GM12878 (cell line): ENCODE measurements at regions not wholly inside any gene's neighbourhood (a gene's known extent, or its start where the extent isn't known, plus 50 kb on each side); places are given as distances from the start of the nearest gene placed in this dataset.

Source experiments
- ATAC-seq: fragments of 200-7000 bp; cut with Tn5 transposase; 3 replicates; pipeline ENCODE4 v1.9.1; 2020; ENCODE audit warnings: mild to moderate bottlenecking, moderate library complexity
- BruUV-seq: library from RNA; stranded (reverse); fragments of 400-500 nt; replicated peaks from 2 replicates; lab custom pipeline; 2021; lab: Mats Ljungman, UMichigan
- CTCF ChIA-PET: fragments of 300-600 bp; sonication (Branson Sonifier 250); formaldehyde crosslinking; extraction: SDS; loops from one replicate; lab custom pipeline; 2021; ENCODE audit warnings: inconsistent platforms; lab: Yijun Ruan, JAX
- POLR2A ChIA-PET: fragments of 350-600 bp; formaldehyde crosslinking; extraction: SDS; loops from one replicate; lab custom pipeline; 2021; ENCODE audit warnings: inconsistent platforms; lab: Charles Lee
- RAD21 ChIA-PET: fragments of 300-600 bp; sonication (Branson Sonifier 250); formaldehyde crosslinking; loops from one replicate; lab custom pipeline; 2023; ENCODE audit warnings: antibody characterized with exemption; ENCODE audit not compliant: unreplicated experiment; lab: Charles Lee
- SMC1A ChIA-PET: fragments of 300-600 bp; sonication (Branson Sonifier 250); formaldehyde crosslinking; loops from one replicate; lab custom pipeline; 2023; ENCODE audit not compliant: unreplicated experiment, uncharacterized antibody; lab: Charles Lee
- DNase-seq: peaks from one replicate; pipeline ENCODE4 v3.0.0-alpha.2; 2011; ENCODE audit warnings: low read depth, low spot score
- FAIRE-seq: peaks from 3 replicates; lab custom pipeline; 2011; peaks lifted over from hg19 to GRCh38; lab: Jason Lieb, UNC
- H2AFZ ChIP-seq: 2 replicates; pipeline ENCODE4 v1.6.0; 2011; ENCODE audit warnings: low read depth, low read length, control low read depth; ENCODE audit not compliant: control insufficient read depth
- H3K27ac ChIP-seq: 2 replicates; pipeline ENCODE4 v1.5.1; 2011; ENCODE audit warnings: control low read depth; ENCODE audit not compliant: control insufficient read depth, insufficient read depth
- H3K27me3 ChIP-seq, 2 experiments: replicated peaks in 1 of 2; 2 replicates each; pipeline versions ENCODE4 v1.6.0 to v1.6.1; 2011; ENCODE audit warnings: low read length in 1 of 2; ENCODE audit not compliant: control insufficient read depth in 2 of 2, insufficient read depth in 2 of 2
- H3K36me3 ChIP-seq, 2 experiments: 2 replicates each; pipeline ENCODE4 v1.5.1; 2011; ENCODE audit warnings: low read length in 1 of 2; ENCODE audit not compliant: control insufficient read depth in 2 of 2, insufficient read depth in 2 of 2
- H3K4me1 ChIP-seq: 2 replicates; pipeline ENCODE4 v1.6.1; 2011; ENCODE audit warnings: mild to moderate bottlenecking, low read length, moderate library complexity, mixed read lengths; ENCODE audit not compliant: control insufficient read depth, insufficient read depth
- H3K4me2 ChIP-seq: 2 replicates; pipeline ENCODE4 v1.6.0; 2011; ENCODE audit warnings: control low read depth; ENCODE audit not compliant: control insufficient read depth, insufficient read depth
- H3K4me3 ChIP-seq: fragments of 200-600 bp; sonication (generic); 2 replicates; pipeline ENCODE4 v1.5.1; 2016
- H3K79me2 ChIP-seq: 2 replicates; pipeline ENCODE4 v1.6.0; 2011; ENCODE audit warnings: low read length; ENCODE audit not compliant: control insufficient read depth, insufficient read depth
- H3K9ac ChIP-seq: 2 replicates; pipeline ENCODE4 v1.8.0; 2011; ENCODE audit warnings: low read length, control low read depth, mixed read lengths; ENCODE audit not compliant: control insufficient read depth, insufficient read depth
- H3K9me3 ChIP-seq: replicated peaks from 3 replicates; pipeline ENCODE4 v1.5.1; 2011; ENCODE audit warnings: mild to moderate bottlenecking, low read length; ENCODE audit not compliant: control insufficient read depth, insufficient read depth
- H4K20me1 ChIP-seq: 2 replicates; pipeline ENCODE4 v1.6.0; 2011; ENCODE audit not compliant: control insufficient read depth, insufficient read depth
- BCL11A ChIP-seq: IDR thresholded peaks from 2 replicates; pipeline ENCODE4 v1.6.1; 2011; ENCODE audit warnings: low read depth, low read length
- ETV6 ChIP-seq, 2 experiments: fragments of 450-650 bp in 1 of 2; IDR thresholded peaks in 1 of 2; conservative IDR thresholded peaks in 1 of 2; 2 replicates each; pipeline ENCODE4 v1.6.1; 2014; ENCODE audit warnings: antibody characterized with exemption in 1 of 2, borderline replicate concordance in 1 of 2, low read depth in 1 of 2, mild to moderate bottlenecking in 1 of 2, moderate library complexity in 1 of 2
- FOXK2 ChIP-seq: fragments of 450-650 bp; IDR thresholded peaks from 2 replicates; pipeline ENCODE4 v1.6.1; 2017; ENCODE audit warnings: mild to moderate bottlenecking, moderate library complexity
- PBX3 ChIP-seq: IDR thresholded peaks from 2 replicates; pipeline ENCODE4 v1.6.1; 2011; ENCODE audit warnings: mild to moderate bottlenecking, low read depth, low read length, moderate library complexity; ENCODE audit not compliant: insufficient replicate concordance
- RCOR1 ChIP-seq: conservative IDR thresholded peaks from 2 replicates; pipeline ENCODE4 v1.6.1; 2012; ENCODE audit warnings: low read depth, low read length, improper control_type of control experiment
- REST ChIP-seq: IDR thresholded peaks from 2 replicates; pipeline ENCODE4 v1.6.1; 2012; ENCODE audit warnings: mild to moderate bottlenecking, low read depth, low read length
- USF1 ChIP-seq: IDR thresholded peaks from 2 replicates; pipeline ENCODE4 v1.6.1; 2011; ENCODE audit warnings: borderline replicate concordance, low read depth, mild to moderate bottlenecking, moderate library complexity, mixed read lengths, low read length; ENCODE audit not compliant: insufficient read depth; ENCODE audit errors: extremely low read length
- ZNF622 ChIP-seq: fragments of 450-650 bp; IDR thresholded peaks from 2 replicates; pipeline ENCODE4 v1.6.1; 2017; ENCODE audit warnings: mild to moderate bottlenecking, inconsistent platforms
- WGBS: methylation state at CpG from one replicate; pipeline ENCODE4 v1.1.6; 2016; ENCODE audit warnings: low lambda C conversion rate; ENCODE audit not compliant: insufficient replicate concordance, insufficient coverage; ENCODE audit errors: missing lambda C conversion rate; 5-methylcytosine and 5-hydroxymethylcytosine counted together
- in situ Hi-C: fragments of 300-500 bp; cut with MboI; formaldehyde crosslinking; loops from 9 replicates; pipeline ENCODE4 v1.14.3; 2018; ENCODE audit warnings: mixed read lengths
- intact Hi-C: fragments of 100-400 bp; cut with micrococcal nuclease; formaldehyde crosslinking; loops from one replicate; pipeline ENCODE4 v1.14.2; 2022; ENCODE audit not compliant: unreplicated experiment
- TF ChIP-seq, protein P1 (sequence below): fragments of 450-650 bp; IDR thresholded peaks from 2 replicates; pipeline ENCODE4 v1.6.1; 2016; ENCODE audit warnings: mild to moderate bottlenecking, moderate library complexity, borderline replicate concordance

GRCh38 chr20:20869161-20869775 is 156.8 kb upstream of the RALGAPA2 start (continued):
- no peak for TF ChIP-seq REST

- CTCF ChIA-PET = interaction anchor here (1.0 to 2.6 kb wide), 2 partner anchors 11 to 751 kb away, joined by 5 to 7 read pairs; no protein-coding TSS in a partner anchor
- Histone ChIP-seq H3K79me2 (no peaks in the 10 kb centered on the region), H3K4me2 (no peak overlapping the region), H3K27ac (no peak overlapping the region), H2AFZ (no peak overlapping the region), H3K9ac (no peak overlapping the region), H3K4me1 (no peaks in the 10 kb centered on the region), H4K20me1 (no peaks in the 10 kb centered on the region), H3K4me3 (no peak overlapping the region), H3K36me3 (no peaks in the 10 kb centered on the region), H3K9me3 (no peaks in the 10 kb centered on the region), H3K27me3 (no peaks in the 10 kb centered on the region; a peak in 1 of 4 replicates)
- intact Hi-C loops (loop anchor here (5.0 to 10.0 kb wide), 3 partner anchors 170 to 753 kb away; no protein-coding TSS in a partner anchor), in situ Hi-C loops (loop anchor here (5.0 to 10.0 kb wide), 2 partner anchors 370 to 638 kb away; no protein-coding TSS in a partner anchor)
- FAIRE-seq = no peak
- no peak for ATAC-seq
- 13% methylated on average over 3 of the region's 3 CpGs for WGBS
- BruUV-seq = no TSS peak
- RAD21 ChIA-PET = interaction anchor here (1.9 kb wide), 1 partner anchor 640 kb away, joined by 6 read pairs; no protein-coding TSS in a partner anchor
- POLR2A ChIA-PET = no interaction called here
- DNase-seq = no peak
- SMC1A ChIA-PET = interaction anchor here (2.2 kb wide), 1 partner anchor 641 kb away, joined by 5 read pairs; no protein-coding TSS in a partner anchor
- no peak for TF ChIP-seq FOXK2
- no peak for TF ChIP-seq ETV6 (conservative IDR thresholded peaks at IDR 0.05 in 1 of 2, IDR thresholded peaks at IDR 0.05 in 1 of 2; ENCODE audit: borderline replicate concordance in 1 of 2, low read depth in 1 of 2)
- TF ChIP-seq PBX3 = no peak
- no peak for TF ChIP-seq ZNF622
- TF ChIP-seq RCOR1 = no peak
- TF ChIP-seq, protein P1, sequence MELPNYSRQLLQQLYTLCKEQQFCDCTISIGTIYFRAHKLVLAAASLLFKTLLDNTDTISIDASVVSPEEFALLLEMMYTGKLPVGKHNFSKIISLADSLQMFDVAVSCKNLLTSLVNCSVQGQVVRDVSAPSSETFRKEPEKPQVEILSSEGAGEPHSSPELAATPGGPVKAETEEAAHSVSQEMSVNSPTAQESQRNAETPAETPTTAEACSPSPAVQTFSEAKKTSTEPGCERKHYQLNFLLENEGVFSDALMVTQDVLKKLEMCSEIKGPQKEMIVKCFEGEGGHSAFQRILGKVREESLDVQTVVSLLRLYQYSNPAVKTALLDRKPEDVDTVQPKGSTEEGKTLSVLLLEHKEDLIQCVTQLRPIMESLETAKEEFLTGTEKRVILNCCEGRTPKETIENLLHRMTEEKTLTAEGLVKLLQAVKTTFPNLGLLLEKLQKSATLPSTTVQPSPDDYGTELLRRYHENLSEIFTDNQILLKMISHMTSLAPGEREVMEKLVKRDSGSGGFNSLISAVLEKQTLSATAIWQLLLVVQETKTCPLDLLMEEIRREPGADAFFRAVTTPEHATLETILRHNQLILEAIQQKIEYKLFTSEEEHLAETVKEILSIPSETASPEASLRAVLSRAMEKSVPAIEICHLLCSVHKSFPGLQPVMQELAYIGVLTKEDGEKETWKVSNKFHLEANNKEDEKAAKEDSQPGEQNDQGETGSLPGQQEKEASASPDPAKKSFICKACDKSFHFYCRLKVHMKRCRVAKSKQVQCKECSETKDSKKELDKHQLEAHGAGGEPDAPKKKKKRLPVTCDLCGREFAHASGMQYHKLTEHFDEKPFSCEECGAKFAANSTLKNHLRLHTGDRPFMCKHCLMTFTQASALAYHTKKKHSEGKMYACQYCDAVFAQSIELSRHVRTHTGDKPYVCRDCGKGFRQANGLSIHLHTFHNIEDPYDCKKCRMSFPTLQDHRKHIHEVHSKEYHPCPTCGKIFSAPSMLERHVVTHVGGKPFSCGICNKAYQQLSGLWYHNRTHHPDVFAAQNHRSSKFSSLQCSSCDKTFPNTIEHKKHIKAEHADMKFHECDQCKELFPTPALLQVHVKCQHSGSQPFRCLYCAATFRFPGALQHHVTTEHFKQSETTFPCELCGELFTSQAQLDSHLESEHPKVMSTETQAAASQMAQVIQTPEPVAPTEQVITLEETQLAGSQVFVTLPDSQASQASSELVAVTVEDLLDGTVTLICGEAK = no peak
- TF ChIP-seq USF1 = no peak
- no peak for TF ChIP-seq BCL11A
Observed at GRCh38 chr20:20864351-20865096, 152.1 kb upstream of the RALGAPA2 start.
